ENCODE measurements at regions not wholly inside any gene's neighbourhood (a gene's known extent, or its start where the extent isn't known, plus 50 kb on each side); places are given as distances from the start of the nearest gene placed in this dataset.

- no peak for DNase-seq
Observed at GRCh38 chr1:86228546-86228945, 72.0 kb upstream of the COL24A1 start.

- DNase-seq, result no peak
Observed at GRCh38 chr1:86227026-86227425, 70.5 kb upstream of the COL24A1 start.

GRCh38 chr1:86226204-86226603 lies 69.6 kb upstream of the COL24A1 start:
- no peak for DNase-seq

GRCh38 chr1:86224651-86225310 lies 68.2 kb upstream of the COL24A1 start:
- no peak for DNase-seq

GRCh38 chr1:86218859-86219258 lies 62.3 kb upstream of the COL24A1 start:
- no peak for DNase-seq

GRCh38 chr1:86214605-86215004 lies 58.0 kb upstream of the COL24A1 start:
- DNase-seq, result no peak

- no peak for DNase-seq
Observed at GRCh38 chr1:86209346-86209745, 52.8 kb upstream of the COL24A1 start.

GRCh38 chr1:86207323-86207722 lies 50.8 kb upstream of the COL24A1 start:
- peak; percentile 12 for DNase-seq
